K562 (cell line): ENCODE measurements at regions not wholly inside any gene's neighbourhood (a gene's known extent, or its start where the extent isn't known, plus 50 kb on each side); places are given as distances from the start of the nearest gene placed in this dataset.

Source experiments
- ATAC-seq: fragments of 200-7000 bp; cut with Tn5 transposase; 3 replicates; pipeline ENCODE4 v1.9.1; 2020; ENCODE audit warnings: moderate library complexity
- BruUV-seq: library from RNA; stranded (reverse); fragments of 400-500 nt; replicated peaks from 2 replicates; lab custom pipeline; 2021; lab: Mats Ljungman, UMichigan
- CTCF ChIA-PET: fragments of 300-600 bp; formaldehyde crosslinking; extraction: SDS; loops from one replicate; lab custom pipeline; 2021; ENCODE audit warnings: low intra/inter-chr PET ratio; lab: Yijun Ruan, JAX
- POLR2A ChIA-PET: fragments of 300-600, 350-650 bp; sonication (Branson Sonifier 250); formaldehyde crosslinking; extraction: SDS; loops from one replicate; lab custom pipeline; 2021; ENCODE audit warnings: antibody characterized with exemption, inconsistent platforms; lab: Yijun Ruan, JAX
- DNase-seq, 4 experiments: peaks; one replicate each; pipeline versions ENCODE4 v3.0.0 to v3.0.0-alpha.2; 2011 to 2018; ENCODE audit warnings: low spot score in 3 of 4, mixed read lengths in 3 of 4; ENCODE audit errors: extremely low read depth in 1 of 4
- FAIRE-seq: peaks from 2 replicates; lab custom pipeline; 2011; peaks lifted over from hg19 to GRCh38; lab: Jason Lieb, UNC
- H2AFZ ChIP-seq: 2 replicates; pipeline ENCODE4 v1.6.0; 2011; ENCODE audit warnings: low read depth, low read length, control low read depth, inconsistent platforms
- H3K27ac ChIP-seq: fragments of 200-600 bp; 3 replicates; pipeline ENCODE4 v1.8.0; 2011; ENCODE audit warnings: low read depth, mild to moderate bottlenecking, control low read depth, inconsistent platforms, low read length, moderate library complexity, mixed read lengths; ENCODE audit errors: extremely low read depth
- H3K27me3 ChIP-seq, 2 experiments: fragments of 300-600 bp in 1 of 2; 2 replicates in 1 of 2; 3 replicates in 1 of 2; pipeline versions ENCODE4 v1.6.0 to v1.8.0; 2011; ENCODE audit warnings: inconsistent platforms in 2 of 2, low read length in 2 of 2, mild to moderate bottlenecking in 1 of 2, mixed read lengths in 1 of 2, moderate library complexity in 1 of 2; ENCODE audit not compliant: control insufficient read depth in 2 of 2, insufficient read depth in 2 of 2
- H3K36me3 ChIP-seq: fragments of 300-600 bp; 3 replicates; pipeline ENCODE4 v1.8.0; 2011; ENCODE audit warnings: mild to moderate bottlenecking, low read length, inconsistent platforms; ENCODE audit not compliant: control insufficient read depth, insufficient read depth
- H3K4me1 ChIP-seq, 2 experiments: fragments of 200-600 bp in 1 of 2; replicated peaks in 1 of 2; 2 replicates in 1 of 2; 3 replicates in 1 of 2; pipeline versions ENCODE4 v1.5.1 to v1.8.0; 2011; ENCODE audit warnings: inconsistent platforms in 2 of 2, low read length in 2 of 2, mild to moderate bottlenecking in 1 of 2, mixed read lengths in 1 of 2, moderate library complexity in 1 of 2; ENCODE audit not compliant: control insufficient read depth in 2 of 2, insufficient read depth in 2 of 2
- H3K4me2 ChIP-seq: 2 replicates; pipeline ENCODE4 v1.6.1; 2011; ENCODE audit warnings: low read length, control low read depth, inconsistent platforms, mixed read lengths; ENCODE audit not compliant: insufficient read depth
- H3K4me3 ChIP-seq: fragments of 200-600 bp; sonication (generic), shearing (Covaris generic); 2 replicates; pipeline ENCODE4 v1.5.1; 2016; ENCODE audit warnings: control low read depth, inconsistent platforms
- H3K79me2 ChIP-seq: fragments of 200-600 bp; 3 replicates; pipeline ENCODE4 v1.8.0; 2011; ENCODE audit warnings: low read length, inconsistent platforms; ENCODE audit not compliant: control insufficient read depth, insufficient read depth
- H3K9ac ChIP-seq, 2 experiments: 2 replicates each; pipeline versions ENCODE4 v1.6.0 to v1.6.1; 2011; ENCODE audit warnings: low read depth in 2 of 2, low read length in 2 of 2, control low read depth in 1 of 2, inconsistent platforms in 1 of 2, mild to moderate bottlenecking in 1 of 2, mixed read lengths in 1 of 2; ENCODE audit not compliant: insufficient read depth in 1 of 2
- H3K9me1 ChIP-seq: one replicate; pipeline ENCODE4 v1.6.0; 2011; ENCODE audit warnings: inconsistent platforms, mild to moderate bottlenecking, low read length, moderate library complexity; ENCODE audit not compliant: control insufficient read depth, insufficient read depth
- H3K9me3 ChIP-seq: replicated peaks from 2 replicates; pipeline ENCODE4 v1.5.1; 2011; ENCODE audit warnings: low read depth, low read length, inconsistent platforms; ENCODE audit not compliant: control insufficient read depth, insufficient read depth
- H4K20me1 ChIP-seq: replicated peaks from 2 replicates; pipeline ENCODE4 v1.6.1; 2011; ENCODE audit warnings: low read length, inconsistent platforms, mixed read lengths; ENCODE audit not compliant: control insufficient read depth, insufficient read depth
- ARHGAP35 ChIP-seq: fragments of 450-650 bp; IDR thresholded peaks from 2 replicates; pipeline ENCODE4 v1.6.1; 2018; ENCODE audit not compliant: partially characterized antibody
- ARID2 ChIP-seq: fragments of 450-650 bp; IDR thresholded peaks from 2 replicates; pipeline ENCODE4 v1.6.1; 2017; ENCODE audit warnings: antibody characterized with exemption, mild to moderate bottlenecking
- CXXC5 ChIP-seq: fragments of 250-450 bp; sonication (Bioruptor Pico); IDR thresholded peaks from 2 replicates; pipeline ENCODE4 v1.8.0; 2022; ENCODE audit warnings: inconsistent platforms, mild to moderate bottlenecking, moderate library complexity
- ELF4 ChIP-seq: fragments of 450-650 bp; formaldehyde crosslinking; IDR thresholded peaks from 2 replicates; pipeline ENCODE4 v1.4.0; 2022; ENCODE audit warnings: missing genetic modification characterization
- ERF ChIP-seq: fragments of 450-650 bp; formaldehyde crosslinking; IDR thresholded peaks from 2 replicates; pipeline ENCODE4 v1.4.0; 2020; ENCODE audit warnings: mild to moderate bottlenecking, mixed read lengths
- HEY1 ChIP-seq: fragments of 250-450 bp; sonication (Bioruptor Pico); IDR thresholded peaks from 2 replicates; pipeline ENCODE4 v1.5.0; 2020; ENCODE audit warnings: mild to moderate bottlenecking, moderate library complexity, borderline replicate concordance
- MAFK ChIP-seq: IDR thresholded peaks from 2 replicates; pipeline ENCODE4 v1.6.1; 2011; ENCODE audit warnings: low read length, improper control_type of control experiment
- MCM5 ChIP-seq: fragments of 450-650 bp; IDR thresholded peaks from 2 replicates; pipeline ENCODE4 v1.6.1; 2016; ENCODE audit warnings: low read depth
- NFIC ChIP-seq: fragments of 450-650 bp; IDR thresholded peaks from 2 replicates; pipeline ENCODE4 v1.6.1; 2017; ENCODE audit warnings: mild to moderate bottlenecking, inconsistent platforms
- NRF1 ChIP-seq, 2 experiments: fragments of 450-650 bp; IDR thresholded peaks in 1 of 2; conservative IDR thresholded peaks in 1 of 2; 2 replicates each; pipeline ENCODE4 v1.6.1; 2014; ENCODE audit warnings: mild to moderate bottlenecking in 2 of 2
- TARDBP ChIP-seq: fragments of 450-650 bp; IDR thresholded peaks from 2 replicates; pipeline ENCODE4 v1.6.1; 2016
- ZBED1 ChIP-seq: IDR thresholded peaks from 2 replicates; pipeline ENCODE4 v1.6.1; 2014
- ZNF398 ChIP-seq: fragments of 250-450 bp; sonication (Bioruptor Pico); IDR thresholded peaks from 2 replicates; pipeline ENCODE4 v1.8.0; 2021; ENCODE audit warnings: moderate library complexity, mild to moderate bottlenecking, inconsistent platforms
- ZNF507 ChIP-seq: conservative IDR thresholded peaks from 2 replicates; pipeline ENCODE4 v1.6.1; 2017; ENCODE audit warnings: missing genetic modification characterization, missing compliant biosample characterization
- ZNF668 ChIP-seq: fragments of 250-450 bp; sonication (Bioruptor Pico); IDR thresholded peaks from 2 replicates; pipeline ENCODE4 v1.8.0; 2022; ENCODE audit warnings: mild to moderate bottlenecking, inconsistent platforms
- WGBS: fragments of 100-300 bp; shearing (Covaris generic); methylation state at CpG from one replicate; pipeline ENCODE4 v1.1.6; 2016; ENCODE audit warnings: low coverage, mixed read lengths; ENCODE audit not compliant: insufficient coverage; ENCODE audit errors: missing lambda C conversion rate; 5-methylcytosine and 5-hydroxymethylcytosine counted together
- in situ Hi-C: fragments of 300-500 bp; cut with MboI; formaldehyde crosslinking; loops from 4 replicates; pipeline ENCODE4 v1.15.0; 2018; ENCODE audit warnings: inconsistent platforms, mixed read lengths
- intact Hi-C: fragments of 100-400 bp; cut with micrococcal nuclease; formaldehyde crosslinking; loops from 2 replicates; pipeline ENCODE4 v1.14.2; 2022
- TF ChIP-seq, protein P1 (sequence below): fragments of 450-650 bp; IDR thresholded peaks from 2 replicates; pipeline ENCODE4 v1.6.1; 2016; ENCODE audit warnings: antibody characterized with exemption
- TF ChIP-seq, protein P2 (sequence below): fragments of 200-800 bp; sonication (Bioruptor generic); IDR thresholded peaks from 2 replicates; pipeline ENCODE4 v1.6.1; 2016; ENCODE audit warnings: missing genetic modification characterization, missing compliant biosample characterization

DNA sequence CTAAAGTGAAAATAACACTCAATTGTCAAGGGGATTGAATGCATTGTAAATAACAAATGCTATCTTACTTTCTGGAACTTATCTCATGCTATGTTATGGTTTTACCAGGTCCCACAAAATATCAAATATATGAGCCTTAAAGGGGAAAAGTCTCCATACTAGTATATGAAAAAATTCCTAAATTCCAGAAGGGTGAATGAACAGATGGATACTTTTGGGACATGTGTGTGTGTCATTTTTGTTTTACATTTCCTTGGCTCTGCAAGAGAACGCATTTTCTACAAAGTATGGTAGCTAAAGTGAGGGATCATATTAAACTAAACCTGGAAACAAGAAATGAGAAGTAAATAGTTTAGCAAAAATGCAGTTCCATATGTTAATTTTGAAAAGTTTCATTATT is 682.8 kb downstream of the INHBA start (continued):
- no peak for TF ChIP-seq ARID2
- TF ChIP-seq CXXC5 (CRISPR knock-in tag): no peak
- no peak for TF ChIP-seq ZNF668 (CRISPR knock-in tag)
- TF ChIP-seq ARHGAP35: no peak
- no peak for TF ChIP-seq ERF (CRISPR knock-in tag)
- TF ChIP-seq, all 486 proteins: peak for 0

GRCh38 chr7:41013117-41013516 is 689.8 kb downstream of the INHBA start:
- H3K27ac ChIP-seq: no peak overlapping the region
- TF ChIP-seq, protein P1, sequence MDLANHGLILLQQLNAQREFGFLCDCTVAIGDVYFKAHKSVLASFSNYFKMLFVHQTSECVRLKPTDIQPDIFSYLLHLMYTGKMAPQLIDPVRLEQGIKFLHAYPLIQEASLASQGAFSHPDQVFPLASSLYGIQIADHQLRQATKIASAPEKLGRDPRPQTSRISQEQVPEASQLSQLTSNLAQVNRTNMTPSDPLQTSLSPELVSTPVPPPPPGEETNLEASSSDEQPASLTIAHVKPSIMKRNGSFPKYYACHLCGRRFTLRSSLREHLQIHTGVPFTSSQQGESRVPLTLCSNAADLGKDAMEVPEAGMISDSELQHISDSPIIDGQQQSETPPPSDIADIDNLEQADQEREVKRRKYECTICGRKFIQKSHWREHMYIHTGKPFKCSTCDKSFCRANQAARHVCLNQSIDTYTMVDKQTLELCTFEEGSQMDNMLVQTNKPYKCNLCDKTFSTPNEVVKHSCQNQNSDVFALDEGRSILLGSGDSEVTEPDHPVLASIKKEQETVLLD: no peak
- no peak for TF ChIP-seq ZNF398 (CRISPR knock-in tag)
- no peak for TF ChIP-seq MCM5
- no peak for TF ChIP-seq ZBED1
- no peak for TF ChIP-seq NRF1 (conservative IDR thresholded peaks at IDR 0.05 in 1 of 2, IDR thresholded peaks at IDR 0.05 in 1 of 2)
- no peak for TF ChIP-seq ELF4 (CRISPR knock-in tag)
- no peak for TF ChIP-seq TARDBP
- TF ChIP-seq MAFK: no peak
- TF ChIP-seq ZNF507: no peak
- TF ChIP-seq NFIC: no peak
- TF ChIP-seq HEY1: no peak
- TF ChIP-seq, protein P2, sequence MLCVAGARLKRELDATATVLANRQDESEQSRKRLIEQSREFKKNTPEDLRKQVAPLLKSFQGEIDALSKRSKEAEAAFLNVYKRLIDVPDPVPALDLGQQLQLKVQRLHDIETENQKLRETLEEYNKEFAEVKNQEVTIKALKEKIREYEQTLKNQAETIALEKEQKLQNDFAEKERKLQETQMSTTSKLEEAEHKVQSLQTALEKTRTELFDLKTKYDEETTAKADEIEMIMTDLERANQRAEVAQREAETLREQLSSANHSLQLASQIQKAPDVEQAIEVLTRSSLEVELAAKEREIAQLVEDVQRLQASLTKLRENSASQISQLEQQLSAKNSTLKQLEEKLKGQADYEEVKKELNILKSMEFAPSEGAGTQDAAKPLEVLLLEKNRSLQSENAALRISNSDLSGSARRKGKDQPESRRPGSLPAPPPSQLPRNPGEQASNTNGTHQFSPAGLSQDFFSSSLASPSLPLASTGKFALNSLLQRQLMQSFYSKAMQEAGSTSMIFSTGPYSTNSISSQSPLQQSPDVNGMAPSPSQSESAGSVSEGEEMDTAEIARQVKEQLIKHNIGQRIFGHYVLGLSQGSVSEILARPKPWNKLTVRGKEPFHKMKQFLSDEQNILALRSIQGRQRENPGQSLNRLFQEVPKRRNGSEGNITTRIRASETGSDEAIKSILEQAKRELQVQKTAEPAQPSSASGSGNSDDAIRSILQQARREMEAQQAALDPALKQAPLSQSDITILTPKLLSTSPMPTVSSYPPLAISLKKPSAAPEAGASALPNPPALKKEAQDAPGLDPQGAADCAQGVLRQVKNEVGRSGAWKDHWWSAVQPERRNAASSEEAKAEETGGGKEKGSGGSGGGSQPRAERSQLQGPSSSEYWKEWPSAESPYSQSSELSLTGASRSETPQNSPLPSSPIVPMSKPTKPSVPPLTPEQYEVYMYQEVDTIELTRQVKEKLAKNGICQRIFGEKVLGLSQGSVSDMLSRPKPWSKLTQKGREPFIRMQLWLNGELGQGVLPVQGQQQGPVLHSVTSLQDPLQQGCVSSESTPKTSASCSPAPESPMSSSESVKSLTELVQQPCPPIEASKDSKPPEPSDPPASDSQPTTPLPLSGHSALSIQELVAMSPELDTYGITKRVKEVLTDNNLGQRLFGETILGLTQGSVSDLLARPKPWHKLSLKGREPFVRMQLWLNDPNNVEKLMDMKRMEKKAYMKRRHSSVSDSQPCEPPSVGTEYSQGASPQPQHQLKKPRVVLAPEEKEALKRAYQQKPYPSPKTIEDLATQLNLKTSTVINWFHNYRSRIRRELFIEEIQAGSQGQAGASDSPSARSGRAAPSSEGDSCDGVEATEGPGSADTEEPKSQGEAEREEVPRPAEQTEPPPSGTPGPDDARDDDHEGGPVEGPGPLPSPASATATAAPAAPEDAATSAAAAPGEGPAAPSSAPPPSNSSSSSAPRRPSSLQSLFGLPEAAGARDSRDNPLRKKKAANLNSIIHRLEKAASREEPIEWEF (CRISPR knock-in tag): no peak

More at GRCh38 chr7:41013117-41013516, 689.8 kb downstream of the INHBA start:
- H3K4me3 ChIP-seq: no peak overlapping the region
- ChIA-PET POLR2A (no interaction called here), CTCF (no interaction called here)
- H3K4me2 ChIP-seq: no peak overlapping the region
- no peaks in the 10 kb centered on the region for H3K79me2 ChIP-seq
- DNase-seq (no peak), FAIRE-seq (no peak), ATAC-seq (no peak)
- no peaks in the 10 kb centered on the region for H3K4me1 ChIP-seq
- no peaks in the 10 kb centered on the region for H3K9me1 ChIP-seq
- no peaks in the 10 kb centered on the region for H3K27me3 ChIP-seq
- intact Hi-C loops: no loop called here
- BruUV-seq: no TSS peak
- no peaks in the 10 kb centered on the region for H3K9me3 ChIP-seq
- H3K36me3 ChIP-seq: no peaks in the 10 kb centered on the region
- 0% methylated on average over 5 of the region's 5 CpGs for WGBS
- H2AFZ ChIP-seq: no peak overlapping the region
- H3K9ac ChIP-seq: no peak overlapping the region
- H4K20me1 ChIP-seq: no peaks in the 10 kb centered on the region
- in situ Hi-C loops: no loop called here
